CD14-positive monocyte (primary cell): ENCODE measurements at regions not wholly inside any gene's neighbourhood (a gene's known extent, or its start where the extent isn't known, plus 50 kb on each side); places are given as distances from the start of the nearest gene placed in this dataset.

Experiments used
- DNase-seq, 3 donors: peaks; one replicate each; pipeline ENCODE4 v3.0.0-alpha.2; 2011 to 2022
- H2AFZ ChIP-seq: 2 replicates; pipeline ENCODE4 v1.6.0; 2012; ENCODE audit warnings: mild to moderate bottlenecking, low read depth, low read length, inconsistent platforms; ENCODE audit not compliant: insufficient read depth, poor library complexity, severe bottlenecking
- H3K27ac ChIP-seq, 2 donors: 1 replicate in 1 of 2; 2 replicates in 1 of 2; pipeline ENCODE4 v1.5.1; 2012 to 2013; ENCODE audit warnings: low read length in 2 of 2, control low read depth in 1 of 2, inconsistent platforms in 1 of 2, low read depth in 1 of 2, mild to moderate bottlenecking in 1 of 2
- H3K27me3 ChIP-seq, 2 donors: one replicate each; pipeline versions ENCODE4 v1.6.0 to v1.6.1; 2011 to 2013; ENCODE audit warnings: low read length in 2 of 2; ENCODE audit not compliant: control insufficient read depth in 2 of 2, insufficient read depth in 2 of 2
- H3K36me3 ChIP-seq, 2 donors: replicated peaks in 1 of 2; 1 replicate in 1 of 2; 2 replicates in 1 of 2; pipeline versions ENCODE4 v1.5.1 to v1.6.1; 2012 to 2013; ENCODE audit warnings: low read length in 2 of 2, control low read depth in 1 of 2, inconsistent platforms in 1 of 2, mild to moderate bottlenecking in 1 of 2; ENCODE audit not compliant: insufficient read depth in 2 of 2, control insufficient read depth in 1 of 2
- H3K4me1 ChIP-seq, 2 donors: 1 replicate in 1 of 2; 2 replicates in 1 of 2; pipeline versions ENCODE4 v1.5.1 to v1.6.1; 2012 to 2013; ENCODE audit warnings: low read length in 2 of 2, control low read depth in 1 of 2, inconsistent platforms in 1 of 2, mild to moderate bottlenecking in 1 of 2, moderate library complexity in 1 of 2; ENCODE audit not compliant: insufficient read depth in 2 of 2, control insufficient read depth in 1 of 2
- H3K4me2 ChIP-seq: replicated peaks from 2 replicates; pipeline ENCODE3; 2012; ENCODE audit warnings: low read length, moderate library complexity, mild to moderate bottlenecking; ENCODE audit not compliant: poor library complexity, severe bottlenecking; ENCODE audit errors: extremely low read depth
- H3K4me3 ChIP-seq, 3 experiments: fragments of 200-600 bp in 1 of 3; sonication (generic) in 1 of 3; replicated peaks in 1 of 3; 1 replicate in 2 of 3; 2 replicates in 1 of 3; pipeline ENCODE4 v1.5.1; 2011 to 2013; ENCODE audit warnings: low read length in 3 of 3, mild to moderate bottlenecking in 3 of 3, control low read depth in 2 of 3, low read depth in 2 of 3, inconsistent platforms in 1 of 3, moderate library complexity in 1 of 3
- H3K79me2 ChIP-seq: 2 replicates; pipeline ENCODE4 v1.6.0; 2012; ENCODE audit warnings: mild to moderate bottlenecking, control low read depth, inconsistent platforms, low read length, moderate library complexity; ENCODE audit not compliant: insufficient read depth
- H3K9ac ChIP-seq: 2 replicates; pipeline ENCODE4 v1.6.0; 2017; ENCODE audit warnings: low read length, mild to moderate bottlenecking; ENCODE audit not compliant: insufficient read depth, poor library complexity, severe bottlenecking
- H3K9me3 ChIP-seq, 2 donors: replicated peaks in 1 of 2; 1 replicate in 1 of 2; 2 replicates in 1 of 2; pipeline versions ENCODE4 v1.5.1 to v1.6.1; 2012 to 2013; ENCODE audit warnings: low read length in 2 of 2, control low read depth in 1 of 2; ENCODE audit not compliant: control insufficient read depth in 1 of 2, insufficient read depth in 1 of 2
- H4K20me1 ChIP-seq: 2 replicates; pipeline ENCODE4 v1.6.0; 2012; ENCODE audit warnings: mild to moderate bottlenecking, low read length, control low read depth, moderate library complexity; ENCODE audit not compliant: insufficient read depth
- H3K27ac Mint-ChIP-seq, 7 donors: one replicate each; pipeline ENCODE4 v1.8.0; 2020; ENCODE audit warnings: mild to moderate bottlenecking in 7 of 7, mixed read lengths in 7 of 7, moderate library complexity in 6 of 7, inconsistent platforms in 2 of 7
- H3K27me3 Mint-ChIP-seq, 3 donors: one replicate each; pipeline ENCODE4 v1.8.0; 2021 to 2022; ENCODE audit warnings: low read depth in 3 of 3, mild to moderate bottlenecking in 3 of 3, mixed read lengths in 3 of 3, moderate library complexity in 3 of 3, inconsistent platforms in 1 of 3
- H3K36me3 Mint-ChIP-seq, 2 donors: one replicate each; pipeline ENCODE4 v1.8.0; 2020; ENCODE audit warnings: mixed read lengths in 2 of 2, inconsistent platforms in 1 of 2, mild to moderate bottlenecking in 1 of 2
- H3K4me1 Mint-ChIP-seq: one replicate; pipeline ENCODE4 v1.8.0; 2020; ENCODE audit warnings: mild to moderate bottlenecking, mixed read lengths
- H3K4me3 Mint-ChIP-seq, 2 donors: one replicate each; pipeline ENCODE4 v1.8.0; 2020; ENCODE audit warnings: mild to moderate bottlenecking in 2 of 2, mixed read lengths in 2 of 2, moderate library complexity in 1 of 2
- H3K9me3 Mint-ChIP-seq, 7 donors: one replicate each; pipeline ENCODE4 v1.8.0; 2020 to 2022; ENCODE audit warnings: mixed read lengths in 7 of 7, mild to moderate bottlenecking in 6 of 7, moderate library complexity in 6 of 7, inconsistent platforms in 2 of 7
- CTCF ChIP-seq: fragments of 200-600 bp; IDR thresholded peaks from one replicate; pipeline ENCODE4 v1.8.0; 2022; ENCODE audit warnings: antibody characterized with exemption, mild to moderate bottlenecking
- WGBS: methylation state at CpG from one replicate; pipeline ENCODE4 v1.1.5; 2013; ENCODE audit warnings: missing lambda C conversion rate; ENCODE audit not compliant: insufficient coverage; 5-methylcytosine and 5-hydroxymethylcytosine counted together
- intact Hi-C, 2 donors: fragments of 100-400 bp; cut with micrococcal nuclease; formaldehyde crosslinking; loops; one replicate each; pipeline versions ENCODE4 v1.15.0 to v1.15.1; 2023

GRCh38 chr7:17176371-17177032, 122.0 kb upstream of the AHR start:
- no peaks in the 10 kb centered on the region for H3K4me1 Mint-ChIP-seq
- peaks cover 0 to 4% (median 0%) of the 10 kb centered on the region in 7 donors for H3K9me3 Mint-ChIP-seq
- intact Hi-C loops: no loop called here
- no peaks in the 10 kb centered on the region for H3K79me2 ChIP-seq
- H3K36me3 ChIP-seq: no peaks in the 10 kb centered on the region
- H3K9ac ChIP-seq: no peak overlapping the region
- no peaks in the 10 kb centered on the region for H3K36me3 Mint-ChIP-seq
- peak overlapping the region in 1 of 7 donors; percentile 59 for H3K27ac Mint-ChIP-seq
- H3K4me1 ChIP-seq: no peaks in the 10 kb centered on the region
- no peak overlapping the region for H3K4me3 ChIP-seq
- TF ChIP-seq CTCF: no peak
- no peaks in the 10 kb centered on the region for H4K20me1 ChIP-seq
- H3K27me3 ChIP-seq: no peaks in the 10 kb centered on the region
- WGBS: 100% methylated on average over 4 of the region's 11 CpGs
- H3K4me2 ChIP-seq: no peak overlapping the region
- no peak overlapping the region for H3K4me3 Mint-ChIP-seq
- DNase-seq: no peak
- no peak overlapping the region for H2AFZ ChIP-seq
- H3K27me3 Mint-ChIP-seq: peaks cover 0 to 3% (median 0%) of the 10 kb centered on the region in 3 donors
- H3K9me3 ChIP-seq: no peaks in the 10 kb centered on the region
- H3K27ac ChIP-seq: no peak overlapping the region

GRCh38 chr7:17178545-17178944, 119.9 kb upstream of the AHR start:
- no peaks in the 10 kb centered on the region for H3K9me3 ChIP-seq
- no peaks in the 10 kb centered on the region for H4K20me1 ChIP-seq
- no peak overlapping the region for H3K27ac Mint-ChIP-seq
- intact Hi-C loops: no loop called here
- H3K27me3 ChIP-seq: no peaks in the 10 kb centered on the region
- no peaks in the 10 kb centered on the region for H3K79me2 ChIP-seq
- peaks cover 0 to 6% (median 0%) of the 10 kb centered on the region in 7 donors for H3K9me3 Mint-ChIP-seq
- H3K4me1 ChIP-seq: no peaks in the 10 kb centered on the region
- H3K27ac ChIP-seq: no peak overlapping the region
- no peak overlapping the region for H3K4me2 ChIP-seq
- peaks cover 0 to 4% (median 0%) of the 10 kb centered on the region in 3 donors for H3K27me3 Mint-ChIP-seq
- no peak for TF ChIP-seq CTCF
- DNase-seq: no peak
- no peaks in the 10 kb centered on the region for H3K4me1 Mint-ChIP-seq
- no peak overlapping the region for H3K9ac ChIP-seq
- H2AFZ ChIP-seq: no peak overlapping the region
- no peaks in the 10 kb centered on the region for H3K36me3 Mint-ChIP-seq
- no peaks in the 10 kb centered on the region for H3K36me3 ChIP-seq
- no peak overlapping the region for H3K4me3 ChIP-seq
- H3K4me3 Mint-ChIP-seq: no peak overlapping the region
- WGBS: no CpG with 5 or more reads among the region's 2 CpGs
